ENCODE measurements at regions not wholly inside any gene's neighbourhood (a gene's known extent, or its start where the extent isn't known, plus 50 kb on each side); places are given as distances from the start of the nearest gene placed in this dataset.
A peak's percentile ranks its signal among the peaks of the same experiment; 100 is the strongest.

DNA sequence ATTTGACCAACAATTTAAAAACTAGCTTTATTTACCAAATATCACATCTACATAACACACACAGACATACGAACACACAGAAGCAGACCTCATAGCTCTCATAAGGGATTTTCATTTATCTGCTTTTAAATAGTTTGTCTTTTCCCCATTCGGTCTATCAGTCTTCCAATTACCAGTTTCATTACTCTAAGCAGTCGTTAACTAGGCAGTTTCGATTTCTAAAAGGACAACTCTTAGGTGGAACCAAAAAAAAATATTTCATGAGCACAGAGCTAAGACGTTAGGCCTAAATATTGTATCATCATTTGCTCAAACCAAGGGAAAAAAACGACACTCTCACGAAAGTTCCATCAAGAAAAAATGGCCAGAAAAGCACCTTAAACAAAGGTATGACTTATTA is 228.4 kb downstream of the SPANXN1 start:
- no peak overlapping the region for H3K4me3 ChIP-seq (ENCODE audit: low read length)
- DNase-seq (ENCODE audit: low read depth), result no peak
- TF ChIP-seq, protein P1, sequence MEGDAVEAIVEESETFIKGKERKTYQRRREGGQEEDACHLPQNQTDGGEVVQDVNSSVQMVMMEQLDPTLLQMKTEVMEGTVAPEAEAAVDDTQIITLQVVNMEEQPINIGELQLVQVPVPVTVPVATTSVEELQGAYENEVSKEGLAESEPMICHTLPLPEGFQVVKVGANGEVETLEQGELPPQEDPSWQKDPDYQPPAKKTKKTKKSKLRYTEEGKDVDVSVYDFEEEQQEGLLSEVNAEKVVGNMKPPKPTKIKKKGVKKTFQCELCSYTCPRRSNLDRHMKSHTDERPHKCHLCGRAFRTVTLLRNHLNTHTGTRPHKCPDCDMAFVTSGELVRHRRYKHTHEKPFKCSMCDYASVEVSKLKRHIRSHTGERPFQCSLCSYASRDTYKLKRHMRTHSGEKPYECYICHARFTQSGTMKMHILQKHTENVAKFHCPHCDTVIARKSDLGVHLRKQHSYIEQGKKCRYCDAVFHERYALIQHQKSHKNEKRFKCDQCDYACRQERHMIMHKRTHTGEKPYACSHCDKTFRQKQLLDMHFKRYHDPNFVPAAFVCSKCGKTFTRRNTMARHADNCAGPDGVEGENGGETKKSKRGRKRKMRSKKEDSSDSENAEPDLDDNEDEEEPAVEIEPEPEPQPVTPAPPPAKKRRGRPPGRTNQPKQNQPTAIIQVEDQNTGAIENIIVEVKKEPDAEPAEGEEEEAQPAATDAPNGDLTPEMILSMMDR (IDR thresholded peaks at IDR 0.05; ENCODE audit: insufficient read depth, low read depth, low read length, missing control alignments), result no peak

DNA sequence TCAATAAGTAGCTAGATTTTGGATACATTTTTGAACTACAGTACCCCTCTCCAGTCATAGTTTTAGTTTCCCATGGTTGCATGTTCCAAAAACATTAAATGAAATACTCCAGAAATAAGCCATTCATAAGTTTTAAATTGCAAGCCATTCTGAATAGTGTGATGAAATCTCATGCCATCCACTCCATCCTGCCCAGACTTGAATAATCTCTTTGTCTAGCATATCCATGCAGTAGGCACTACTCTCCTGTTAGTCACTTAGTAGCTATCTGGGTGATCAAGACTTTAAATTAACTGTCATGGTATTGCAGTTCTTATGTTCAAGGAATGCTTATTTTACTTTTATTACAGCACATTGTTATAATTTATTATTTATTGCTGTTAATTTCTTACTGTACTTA is 237.4 kb downstream of the SPANXN1 start:
- TF ChIP-seq, protein P1 (IDR thresholded peaks at IDR 0.05; ENCODE audit: insufficient read depth, low read depth, low read length, missing control alignments), result no peak
- DNase-seq (ENCODE audit: low read depth), result peak; percentile 43
- no peak overlapping the region for H3K4me3 ChIP-seq (ENCODE audit: low read length)

DNA sequence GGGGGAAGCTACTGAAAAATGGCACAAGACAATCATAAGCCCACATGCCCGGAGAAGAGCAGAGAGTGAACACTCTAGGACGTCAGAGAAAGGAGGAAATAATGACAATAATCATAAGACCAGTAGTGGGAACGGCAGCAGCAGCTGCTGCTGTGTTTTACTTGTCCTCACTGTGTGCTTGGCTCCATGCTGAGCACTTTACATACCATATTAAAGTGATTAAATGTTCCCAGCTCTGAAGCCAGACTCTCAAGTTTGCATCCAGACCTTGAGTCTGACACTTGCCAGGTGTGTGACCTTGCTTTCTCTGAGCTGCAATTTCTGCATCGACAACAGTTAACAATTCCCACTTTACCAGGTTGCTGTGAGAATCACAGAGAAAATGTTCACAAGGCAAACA is 255.4 kb downstream of the SPANXN1 start:
- TF ChIP-seq, protein P1 (IDR thresholded peaks at IDR 0.05; ENCODE audit: insufficient read depth, low read depth, low read length, missing control alignments), result no peak
- DNase-seq (ENCODE audit: low read depth), result no peak
- H3K4me3 ChIP-seq (ENCODE audit: low read length), result no peak overlapping the region

DNA sequence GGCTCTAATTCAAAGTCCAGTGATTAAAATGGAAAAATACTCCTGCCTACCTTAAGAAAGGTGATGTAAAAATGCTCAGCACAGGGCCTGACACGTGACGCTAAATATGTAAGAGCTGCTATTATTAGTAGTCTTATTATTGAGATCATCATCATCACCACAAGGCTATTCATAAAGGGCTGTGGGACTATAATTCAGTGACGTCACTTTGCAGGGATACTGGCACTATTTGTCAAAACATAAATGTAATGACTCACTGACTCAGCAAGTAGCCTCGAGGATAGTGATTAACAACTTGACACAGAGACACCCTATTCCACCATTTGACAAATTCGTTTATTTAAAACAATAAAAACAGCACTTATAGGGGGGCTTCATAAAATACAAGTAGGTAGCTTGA is 258.9 kb downstream of the SPANXN1 start:
- DNase-seq (ENCODE audit: low read depth), result peak; percentile 33
- H3K4me3 ChIP-seq (ENCODE audit: low read length), result no peak overlapping the region
- TF ChIP-seq, protein P1 (IDR thresholded peaks at IDR 0.05; ENCODE audit: insufficient read depth, low read depth, low read length, missing control alignments), result no peak

DNA sequence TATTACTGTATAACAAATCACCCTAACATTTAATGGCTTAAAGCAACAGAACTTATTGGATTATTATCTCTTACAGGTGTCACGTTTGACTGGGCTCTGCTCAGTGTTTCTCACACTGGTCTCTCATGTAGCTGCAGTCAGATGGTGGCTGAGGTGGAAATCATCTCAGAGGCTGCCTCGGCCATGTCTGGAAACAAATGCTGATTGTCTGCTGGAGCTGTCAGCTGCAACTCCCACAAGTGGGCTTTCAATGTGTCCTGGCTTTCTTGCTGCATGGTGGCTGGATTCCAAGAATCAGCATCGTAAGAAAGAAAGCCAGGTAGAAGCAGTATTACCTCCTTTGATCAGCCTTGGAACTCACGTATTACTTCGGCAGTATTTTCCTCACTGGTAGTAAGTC is 277.6 kb downstream of the SPANXN1 start:
- DNase-seq (ENCODE audit: low read depth), result no peak
- H3K4me3 ChIP-seq (ENCODE audit: low read length), result no peak overlapping the region
- TF ChIP-seq, protein P1 (IDR thresholded peaks at IDR 0.05; ENCODE audit: insufficient read depth, low read depth, low read length, missing control alignments), result no peak

DNA sequence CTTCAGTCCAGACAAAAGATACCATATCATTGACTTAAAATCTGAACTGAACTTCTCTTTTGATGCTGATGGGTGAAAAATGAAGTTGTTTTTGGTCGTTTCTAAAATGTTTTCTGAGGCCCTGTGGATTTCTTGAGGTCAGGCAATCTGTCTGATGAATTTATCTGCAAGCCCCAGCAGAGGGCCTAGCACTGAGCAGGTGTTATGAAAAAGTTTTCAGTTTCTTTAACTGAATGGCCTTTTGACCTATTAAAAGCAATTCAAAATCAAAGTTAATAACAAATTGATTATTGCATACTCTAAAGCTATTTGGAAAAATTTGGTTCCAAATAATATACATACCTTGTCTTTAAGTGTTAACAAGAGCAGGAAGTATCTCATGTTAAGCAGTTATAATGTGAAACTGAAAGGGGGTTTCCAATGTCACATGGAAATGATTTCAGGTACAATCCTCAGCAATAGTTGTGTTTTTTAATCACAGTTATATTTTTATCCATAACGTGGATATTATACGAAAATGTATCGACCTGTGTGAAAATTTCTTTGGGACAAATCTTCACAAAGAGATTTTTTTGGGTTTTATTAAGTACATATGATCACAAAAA is 285.0 kb downstream of the SPANXN1 start:
- TF ChIP-seq, protein P1 (IDR thresholded peaks at IDR 0.05; ENCODE audit: insufficient read depth, low read depth, low read length, missing control alignments), result no peak
- no peak for DNase-seq (ENCODE audit: low read depth)
- H3K4me3 ChIP-seq (ENCODE audit: low read length), result no peak overlapping the region

DNA sequence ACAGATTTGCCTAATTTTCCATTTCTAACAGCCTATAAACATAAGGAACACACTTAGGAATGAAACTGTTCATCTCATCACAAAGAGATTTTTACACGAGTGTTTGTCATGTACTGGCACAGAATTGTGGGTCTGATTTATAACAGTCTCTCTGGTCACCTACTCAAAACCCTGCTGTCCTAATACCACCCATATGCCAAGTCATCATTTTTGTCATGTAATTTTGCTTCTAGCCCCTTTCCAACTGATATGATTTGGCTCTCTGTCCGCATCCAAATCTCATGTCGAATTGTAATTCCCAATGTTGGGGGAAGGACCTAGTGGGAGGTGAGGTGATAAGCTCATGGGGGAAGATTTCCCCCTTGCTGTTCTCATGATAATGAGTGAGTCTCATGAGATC is 284.1 kb upstream of the SLITRK2 start:
- TF ChIP-seq, protein P1 (IDR thresholded peaks at IDR 0.05; ENCODE audit: insufficient read depth, low read depth, low read length, missing control alignments), result no peak
- no peak for DNase-seq (ENCODE audit: low read depth)
- no peak overlapping the region for H3K4me3 ChIP-seq (ENCODE audit: low read length)

All from epithelial cell of esophagus (primary cell).